M059J (cell line): ENCODE measurements at regions not wholly inside any gene's neighbourhood (a gene's known extent, or its start where the extent isn't known, plus 50 kb on each side); places are given as distances from the start of the nearest gene placed in this dataset.
"Not testable (repeated sequence)": the region's sequence is repeated elsewhere in the genome, so short reads cannot be mapped to it uniquely, and the experiment has no call there.

Experiments
- DNase-seq: peaks from one replicate; pipeline ENCODE4 v3.0.0-alpha.2; 2012; ENCODE audit warnings: low read depth

- DNase-seq = peak; percentile 14
These were observed 50.1 kb upstream of the ACSL4 start for GRCh38 chrX:109782994-109783700.

GRCh38 chrX:109783701-109784079, 50.6 kb upstream of the ACSL4 start:
- DNase-seq = no peak

GRCh38 chrX:109785053-109785452, 52.0 kb upstream of the ACSL4 start:
- no peak for DNase-seq

- DNase-seq = not testable (repeated sequence)
These were observed 57.5 kb upstream of the ACSL4 start for GRCh38 chrX:109790511-109790910.

GRCh38 chrX:109793191-109793590, 60.1 kb upstream of the ACSL4 start:
- DNase-seq = peak; percentile 55

- DNase-seq = no peak
These were observed 62.6 kb upstream of the ACSL4 start for GRCh38 chrX:109795682-109796081.

- DNase-seq = peak; percentile 39
These were observed 64.4 kb upstream of the ACSL4 start for GRCh38 chrX:109797311-109797975.

GRCh38 chrX:109812236-109812635, 79.2 kb upstream of the ACSL4 start:
- DNase-seq = no peak

GRCh38 chrX:109813236-109813635, 80.2 kb upstream of the ACSL4 start:
- no peak for DNase-seq

- no peak for DNase-seq
These were observed 85.9 kb upstream of the ACSL4 start for GRCh38 chrX:109818976-109819375.

GRCh38 chrX:109822861-109823260, 89.8 kb upstream of the ACSL4 start:
- DNase-seq = peak; percentile 51

GRCh38 chrX:109826954-109827708, 94.1 kb upstream of the ACSL4 start:
- DNase-seq = peak; percentile 96

- DNase-seq = no peak
These were observed 94.7 kb upstream of the ACSL4 start for GRCh38 chrX:109827772-109828171.

GRCh38 chrX:109830157-109830703, 97.2 kb upstream of the ACSL4 start:
- DNase-seq = peak; percentile 43

- DNase-seq = peak; percentile 74
These were observed 97.7 kb upstream of the ACSL4 start for GRCh38 chrX:109830704-109831206.

- DNase-seq = no peak
These were observed 98.4 kb upstream of the ACSL4 start for GRCh38 chrX:109831326-109831985.

- DNase-seq = peak; percentile 78
These were observed 106.9 kb upstream of the ACSL4 start for GRCh38 chrX:109839694-109840567.

- peak; percentile 98 for DNase-seq
These were observed 107.5 kb upstream of the ACSL4 start for GRCh38 chrX:109840585-109840984.

GRCh38 chrX:109841257-109841656, 108.2 kb upstream of the ACSL4 start:
- peak; percentile 32 for DNase-seq

- DNase-seq = no peak
These were observed 109.0 kb upstream of the ACSL4 start for GRCh38 chrX:109841869-109842579.
